Activated T-helper 1 cell treated with Interleukin-2 at 50 U/mL for 16 hours (primary cell): ENCODE measurements at regions not wholly inside any gene's neighbourhood (a gene's known extent, or its start where the extent isn't known, plus 50 kb on each side); places are given as distances from the start of the nearest gene placed in this dataset.

Source experiments
- DNase-seq: peaks from one replicate; pipeline ENCODE4 v3.0.0-alpha.2; 2020; ENCODE audit warnings: low read depth

- no peak for DNase-seq
These were observed 201.2 kb upstream of the PIK3C3 start for GRCh38 chr18:41753826-41754225.

- DNase-seq = no peak
These were observed 202.2 kb upstream of the PIK3C3 start for GRCh38 chr18:41752826-41753225.

GRCh38 chr18:41751652-41752051, 203.4 kb upstream of the PIK3C3 start:
- no peak for DNase-seq

GRCh38 chr18:41751161-41751560, 203.9 kb upstream of the PIK3C3 start:
- DNase-seq = no peak

GRCh38 chr18:41747723-41748242, 207.3 kb upstream of the PIK3C3 start:
- DNase-seq = no peak

- DNase-seq = no peak
These were observed 209.6 kb upstream of the PIK3C3 start for GRCh38 chr18:41745166-41746049.

GRCh38 chr18:41744421-41745030, 210.5 kb upstream of the PIK3C3 start:
- no peak for DNase-seq

- DNase-seq = no peak
These were observed 217.8 kb upstream of the PIK3C3 start for GRCh38 chr18:41737218-41737617.

- no peak for DNase-seq
These were observed 220.1 kb upstream of the PIK3C3 start for GRCh38 chr18:41734917-41735316.

- no peak for DNase-seq
These were observed 222.7 kb upstream of the PIK3C3 start for GRCh38 chr18:41732356-41732755.

- no peak for DNase-seq
These were observed 223.2 kb upstream of the PIK3C3 start for GRCh38 chr18:41731884-41732283.

- DNase-seq = no peak
These were observed 230.8 kb upstream of the PIK3C3 start for GRCh38 chr18:41724195-41724594.

GRCh38 chr18:41721103-41721790, 233.8 kb upstream of the PIK3C3 start:
- no peak for DNase-seq

GRCh38 chr18:41720226-41720625, 234.8 kb upstream of the PIK3C3 start:
- DNase-seq = no peak

- DNase-seq = no peak
These were observed 235.2 kb upstream of the PIK3C3 start for GRCh38 chr18:41719808-41720207.

- DNase-seq = no peak
These were observed 240.2 kb upstream of the PIK3C3 start for GRCh38 chr18:41714872-41715271.

- DNase-seq = no peak
These were observed 240.8 kb upstream of the PIK3C3 start for GRCh38 chr18:41713969-41714825.

GRCh38 chr18:41706301-41706700, 248.7 kb upstream of the PIK3C3 start:
- DNase-seq = no peak

- no peak for DNase-seq
These were observed 251.1 kb upstream of the PIK3C3 start for GRCh38 chr18:41703744-41704530.

- DNase-seq = no peak
These were observed 254.6 kb upstream of the PIK3C3 start for GRCh38 chr18:41700416-41700815.

GRCh38 chr18:41695441-41695840, 259.6 kb upstream of the PIK3C3 start:
- DNase-seq = no peak
